Epithelial cell of esophagus (primary cell): ENCODE measurements at regions not wholly inside any gene's neighbourhood (a gene's known extent, or its start where the extent isn't known, plus 50 kb on each side); places are given as distances from the start of the nearest gene placed in this dataset.

Source experiments
- DNase-seq: peaks from one replicate; pipeline ENCODE4 v3.0.0; 2010; ENCODE audit warnings: low read depth
- H3K4me3 ChIP-seq: 2 replicates; pipeline ENCODE4 v1.5.1; 2011; ENCODE audit warnings: mild to moderate bottlenecking, low read length, control low read depth
- CTCF ChIP-seq: IDR thresholded peaks from 2 replicates; pipeline ENCODE4 v1.5.1; 2011; ENCODE audit warnings: low read depth, mild to moderate bottlenecking, low read length, control low read depth, inconsistent platforms; ENCODE audit not compliant: insufficient read depth; ENCODE audit errors: missing control alignments

GRCh38 chr3:40996827-40997710 is 202.2 kb upstream of the CTNNB1 start:
- no peak overlapping the region for H3K4me3 ChIP-seq
- DNase-seq: no peak
- no peak for TF ChIP-seq CTCF

- no peak for DNase-seq
- H3K4me3 ChIP-seq: no peak overlapping the region
- no peak for TF ChIP-seq CTCF
These were observed 201.4 kb upstream of the CTNNB1 start for GRCh38 chr3:40997711-40998519.

GRCh38 chr3:40999682-41000081 is 199.6 kb upstream of the CTNNB1 start:
- no peak for DNase-seq
- TF ChIP-seq CTCF: no peak
- H3K4me3 ChIP-seq: no peak overlapping the region

- DNase-seq: no peak
- no peak for TF ChIP-seq CTCF
These were observed 198.8 kb upstream of the CTNNB1 start for GRCh38 chr3:41000471-41000870.

GRCh38 chr3:41001556-41001955 is 197.7 kb upstream of the CTNNB1 start:
- no peak for TF ChIP-seq CTCF
- DNase-seq: no peak

More at GRCh38 chr3:41000471-41000870, 198.8 kb upstream of the CTNNB1 start:
- no peak overlapping the region for H3K4me3 ChIP-seq

GRCh38 chr3:41002104-41002503 is 197.2 kb upstream of the CTNNB1 start:
- DNase-seq: no peak
- TF ChIP-seq CTCF: no peak
- H3K4me3 ChIP-seq: no peak overlapping the region

More at GRCh38 chr3:41001556-41001955, 197.7 kb upstream of the CTNNB1 start:
- H3K4me3 ChIP-seq: no peak overlapping the region

- no peak for TF ChIP-seq CTCF
- H3K4me3 ChIP-seq: no peak overlapping the region
- DNase-seq: no peak
These were observed 191.9 kb upstream of the CTNNB1 start for GRCh38 chr3:41007399-41007798.
